ENCODE measurements at regions not wholly inside any gene's neighbourhood (a gene's known extent, or its start where the extent isn't known, plus 50 kb on each side); places are given as distances from the start of the nearest gene placed in this dataset.
"Not testable (repeated sequence)": the region's sequence is repeated elsewhere in the genome, so short reads cannot be mapped to it uniquely, and the experiment has no call there.

DNA sequence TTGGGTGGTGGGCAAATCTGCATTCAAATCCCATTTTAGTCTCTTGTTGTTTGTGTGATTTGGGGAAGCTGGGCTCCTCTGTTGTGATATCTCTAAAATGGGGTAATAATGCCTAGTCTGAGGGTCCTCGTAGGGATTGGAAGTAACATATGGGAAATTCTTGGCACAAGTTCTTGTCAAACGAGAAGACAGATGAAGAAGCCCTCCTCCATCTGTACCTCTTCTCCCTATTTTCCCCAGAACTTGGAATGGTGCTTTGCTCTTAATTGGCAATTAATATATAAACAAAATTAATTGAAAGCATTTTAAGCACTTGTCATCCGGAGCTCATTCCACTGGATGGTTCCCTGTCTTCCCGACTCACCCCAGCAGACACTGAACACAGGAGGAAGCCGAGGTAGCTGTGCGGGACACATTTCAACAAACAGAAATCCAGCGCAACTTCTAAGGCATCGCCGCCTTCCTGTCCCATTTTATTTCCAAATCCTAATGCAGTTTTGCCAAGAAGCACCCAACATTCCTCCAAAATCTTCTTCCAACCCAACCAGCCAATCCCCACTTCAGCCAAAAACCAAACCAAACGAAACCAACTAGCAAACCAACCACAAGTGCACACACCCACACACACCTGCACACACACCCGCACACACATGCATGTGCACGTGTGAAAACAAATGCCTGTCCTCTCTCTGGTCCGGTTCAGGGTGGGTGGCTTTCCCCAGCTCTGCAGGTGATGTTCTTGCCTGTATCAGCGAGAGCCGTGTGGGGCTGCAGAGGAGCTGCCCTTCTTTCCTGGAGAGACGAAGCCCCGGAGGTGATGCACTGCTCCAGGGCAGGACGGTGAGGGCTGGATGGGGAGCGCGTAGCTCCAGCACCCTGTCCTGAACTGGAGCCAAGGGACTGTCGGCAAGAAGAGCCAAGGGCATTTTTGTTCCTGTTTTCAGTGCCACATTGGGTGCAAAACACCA, 100.8 kb upstream of the B3GAT1 start:
- DNase-seq (ENCODE audit: low read depth): no peak

DNA sequence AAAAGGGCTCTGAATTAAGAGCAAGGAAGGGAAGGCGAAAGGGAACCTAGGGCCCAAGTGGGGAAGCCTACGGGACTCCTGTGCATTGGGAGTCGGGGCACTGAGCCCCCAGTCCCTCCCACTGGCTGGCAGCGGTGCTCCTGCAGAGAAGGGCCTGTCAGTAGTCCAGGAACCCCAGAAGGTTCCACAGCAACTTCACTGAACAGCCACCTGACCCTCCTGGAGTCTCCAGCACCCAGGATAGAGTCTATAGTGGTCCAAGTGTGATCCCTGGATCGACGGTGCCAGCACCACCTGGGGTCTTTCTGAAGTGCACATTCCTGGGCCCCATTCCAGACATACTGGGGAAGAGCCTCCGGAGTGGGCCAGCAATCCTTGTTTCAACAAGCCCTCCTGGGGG, 100.0 kb upstream of the B3GAT1 start:
- DNase-seq (ENCODE audit: low read depth): no peak

DNA sequence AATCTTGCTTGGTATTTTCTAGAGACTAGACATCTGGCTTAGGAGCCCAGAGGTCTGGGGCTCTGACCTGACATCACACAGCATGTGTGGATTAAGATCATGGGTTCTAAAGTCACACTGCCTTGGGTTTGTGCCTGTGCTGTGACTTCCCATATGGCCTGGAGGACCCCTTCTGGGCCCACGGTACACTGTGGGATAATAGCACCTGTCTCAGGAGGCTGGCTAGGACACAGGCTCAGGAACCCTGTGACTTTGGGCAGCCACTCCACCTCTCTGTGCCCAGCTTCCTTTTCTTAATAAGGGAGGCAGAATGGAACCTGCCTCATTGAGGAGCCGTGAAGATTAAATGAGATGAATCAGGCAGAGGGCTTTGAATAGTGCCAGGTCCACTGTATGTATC, 99.2 kb upstream of the B3GAT1 start:
- no peak for DNase-seq (ENCODE audit: low read depth)

DNA sequence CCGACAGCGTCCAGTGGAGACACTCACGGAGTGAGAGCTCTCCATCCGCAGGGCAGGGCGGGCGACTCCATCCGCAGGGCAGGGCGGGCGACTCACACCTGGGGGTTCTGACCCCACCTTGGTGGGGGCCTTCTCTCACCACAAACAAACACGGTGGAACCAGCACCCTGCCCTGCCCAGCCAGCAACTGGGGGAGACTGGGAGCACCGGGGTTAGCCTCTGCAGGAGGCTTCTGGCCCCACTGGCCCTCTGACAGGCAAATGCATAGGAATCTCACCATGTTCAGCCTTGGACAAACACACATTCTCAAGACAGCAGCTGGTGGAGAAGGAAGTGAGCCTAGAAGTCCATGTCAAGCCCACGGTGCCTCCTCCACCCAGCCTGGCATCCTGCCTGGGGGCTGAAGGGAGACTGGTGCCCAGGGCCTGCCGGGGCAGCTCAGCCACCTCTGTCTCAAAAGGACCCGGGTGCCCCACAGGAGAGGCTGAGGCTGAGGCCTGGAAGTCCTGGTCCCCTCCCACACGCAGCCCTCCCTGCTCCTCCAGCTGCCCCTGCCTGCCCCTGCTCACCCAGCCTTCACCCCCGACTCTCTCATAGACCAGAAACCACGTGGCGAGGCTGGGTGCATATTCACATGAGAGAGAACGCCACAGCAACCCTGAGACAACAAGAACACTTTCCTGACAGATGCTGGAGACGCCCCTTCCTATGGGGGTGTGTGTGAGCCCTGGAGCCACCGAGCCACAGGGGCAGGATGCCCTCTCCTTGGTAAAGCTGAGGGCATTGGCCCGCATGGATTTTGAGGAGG, 98.4 kb upstream of the B3GAT1 start:
- DNase-seq (ENCODE audit: low read depth): no peak

DNA sequence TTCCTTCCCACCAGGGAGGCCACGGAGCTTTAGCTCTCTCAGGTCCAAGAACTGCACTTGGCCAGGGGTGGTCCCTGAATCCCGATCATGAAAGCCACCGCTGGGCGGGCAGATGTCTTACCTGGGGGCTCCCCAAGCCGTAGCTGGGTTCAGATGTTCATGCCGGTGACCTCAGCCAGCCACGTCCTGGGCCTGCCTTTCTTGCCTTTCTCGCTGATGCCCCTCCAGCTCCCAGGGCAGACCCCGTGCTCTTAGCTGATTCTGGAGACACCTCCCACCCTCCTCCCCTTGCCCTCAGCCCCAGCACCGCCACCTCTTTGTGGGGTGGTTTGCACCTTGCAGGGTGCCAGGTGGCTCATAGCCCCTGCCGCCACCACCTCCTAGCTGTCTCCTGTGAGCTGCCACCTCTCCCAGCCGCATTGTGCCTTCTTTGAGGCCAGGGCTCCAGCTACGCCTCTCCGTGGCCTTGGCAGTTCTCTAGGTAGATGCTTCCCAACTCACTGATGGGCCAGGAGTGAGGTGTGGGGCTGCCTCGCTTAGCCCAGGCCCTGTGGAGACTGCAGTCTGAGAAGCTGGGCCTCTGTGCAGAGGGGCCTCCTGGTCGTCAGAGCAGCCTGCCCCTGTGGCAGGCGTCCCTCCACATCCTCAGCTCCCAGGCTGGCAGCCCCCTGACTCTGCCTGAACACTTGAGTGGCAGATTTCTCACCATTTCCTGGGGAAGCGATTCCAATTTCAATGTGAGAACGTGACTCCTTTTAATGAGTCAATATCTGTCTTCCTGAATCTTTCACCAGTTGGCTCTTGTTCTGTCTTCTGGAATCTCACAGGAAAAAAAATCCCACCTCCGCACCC, 97.6 kb upstream of the B3GAT1 start:
- no peak for DNase-seq (ENCODE audit: low read depth)

DNA sequence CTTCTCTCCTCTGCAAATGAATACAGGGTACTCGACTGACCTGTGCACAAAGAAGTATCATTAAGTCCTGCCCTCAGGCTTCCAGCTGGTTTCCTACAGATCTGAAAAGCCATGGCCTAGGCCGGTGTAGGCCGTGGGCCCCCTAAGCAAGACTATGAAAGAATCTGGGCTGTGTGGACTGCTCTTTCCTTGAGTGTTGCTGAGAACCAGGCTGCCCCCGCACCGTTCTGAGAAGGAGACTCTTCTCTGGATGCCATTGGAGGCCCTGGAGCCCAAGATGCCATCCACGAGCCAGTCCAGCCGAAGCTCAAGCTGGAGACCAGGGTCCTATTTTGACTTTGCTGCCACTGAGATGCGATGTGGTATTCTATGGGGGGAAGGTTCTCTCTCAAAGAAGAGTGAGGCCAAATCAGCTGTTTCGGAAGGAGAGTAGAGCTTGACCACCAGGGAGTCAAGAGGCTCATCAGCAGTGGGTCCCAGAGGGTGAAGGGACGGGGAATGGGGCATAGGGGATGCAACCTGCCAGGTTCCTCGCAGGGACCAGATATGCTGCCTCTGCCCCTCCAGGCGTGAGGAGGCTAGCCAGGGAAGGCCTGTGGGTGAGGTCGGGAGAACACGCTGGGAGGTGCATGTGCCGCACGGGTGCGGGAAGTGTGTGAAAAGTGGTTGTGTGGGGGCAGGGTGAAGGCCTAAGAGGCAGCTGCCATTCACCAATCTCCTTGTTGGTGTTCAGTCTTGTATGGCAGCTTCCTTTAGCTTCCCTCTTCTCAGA, 96.4 kb upstream of the B3GAT1 start:
- DNase-seq (ENCODE audit: low read depth): no peak

DNA sequence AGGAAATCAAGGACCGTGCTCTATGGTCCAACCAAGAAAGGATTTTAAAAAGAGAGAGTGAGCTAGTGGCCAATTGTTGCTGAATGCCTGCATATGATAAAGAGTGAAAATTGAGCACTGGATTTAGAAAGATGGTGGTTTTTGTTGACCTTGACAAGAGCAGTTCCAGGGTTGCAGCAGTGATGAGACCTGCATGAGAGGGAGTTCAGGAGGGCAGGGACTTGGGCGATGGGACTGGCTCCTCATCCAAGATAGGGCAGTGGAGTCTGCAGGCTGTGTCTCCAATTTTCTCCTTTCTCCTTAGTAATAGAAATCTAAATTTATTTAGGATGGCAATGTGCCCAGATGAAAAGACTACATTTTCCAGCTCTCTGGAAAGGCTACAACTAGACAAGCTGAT, 94.0 kb upstream of the B3GAT1 start:
- DNase-seq (ENCODE audit: low read depth): no peak

DNA sequence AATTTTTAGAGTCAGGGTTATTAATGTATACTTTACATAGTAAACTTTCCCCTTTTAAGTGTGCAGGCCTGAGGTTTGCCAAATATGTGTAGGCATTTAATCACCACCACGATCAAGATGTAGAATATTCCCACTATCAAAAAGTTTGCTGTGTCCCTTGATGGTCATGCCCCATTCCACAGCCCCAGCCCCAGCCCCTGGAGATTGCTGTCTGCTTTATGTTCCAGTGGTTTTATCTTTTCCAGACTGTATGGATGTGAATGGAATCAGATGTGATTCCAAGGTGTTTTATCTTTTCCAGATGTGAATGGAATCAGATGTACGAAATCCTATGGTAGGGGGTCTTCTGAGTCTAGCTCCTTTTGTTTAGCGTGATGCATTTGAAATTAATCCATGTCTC, 93.1 kb upstream of the B3GAT1 start:
- DNase-seq (ENCODE audit: low read depth): no peak

DNA sequence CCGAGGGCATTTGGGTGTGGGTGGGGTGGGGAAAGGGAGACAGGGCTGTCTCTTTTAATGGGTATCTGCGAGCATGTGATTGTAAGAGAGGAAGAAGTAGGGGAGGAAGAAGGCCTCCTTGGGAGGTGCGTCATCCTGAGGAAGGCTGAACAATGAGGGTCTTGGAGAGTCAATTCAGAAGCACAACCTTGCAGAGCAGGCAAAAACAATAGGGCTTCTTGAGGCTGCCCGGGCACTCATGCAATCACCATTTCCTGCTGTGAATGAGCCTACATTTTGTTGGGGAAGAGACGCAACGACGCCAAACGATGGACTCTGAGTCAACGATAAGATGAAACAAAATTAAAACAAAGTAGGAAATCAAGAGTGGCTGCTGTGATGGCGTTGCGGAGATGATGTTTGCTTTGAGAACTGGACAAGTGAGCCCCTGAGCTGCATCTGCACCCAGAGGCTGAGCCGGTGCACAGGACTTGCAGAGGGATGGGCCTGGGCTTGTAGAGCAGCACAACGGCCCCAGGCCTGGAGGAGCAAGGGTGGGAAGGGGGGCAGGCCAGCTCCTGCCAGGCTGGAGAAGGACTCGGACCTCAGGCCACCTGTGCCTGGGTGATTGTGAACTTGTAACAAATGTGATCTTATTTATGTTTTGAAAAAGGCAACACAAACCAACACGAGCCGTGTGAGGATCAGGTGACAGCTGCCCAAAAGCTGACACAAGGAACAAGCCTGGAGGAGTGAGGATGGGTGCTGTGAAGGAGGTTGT, 92.3 kb upstream of the B3GAT1 start:
- no peak for DNase-seq (ENCODE audit: low read depth)

DNA sequence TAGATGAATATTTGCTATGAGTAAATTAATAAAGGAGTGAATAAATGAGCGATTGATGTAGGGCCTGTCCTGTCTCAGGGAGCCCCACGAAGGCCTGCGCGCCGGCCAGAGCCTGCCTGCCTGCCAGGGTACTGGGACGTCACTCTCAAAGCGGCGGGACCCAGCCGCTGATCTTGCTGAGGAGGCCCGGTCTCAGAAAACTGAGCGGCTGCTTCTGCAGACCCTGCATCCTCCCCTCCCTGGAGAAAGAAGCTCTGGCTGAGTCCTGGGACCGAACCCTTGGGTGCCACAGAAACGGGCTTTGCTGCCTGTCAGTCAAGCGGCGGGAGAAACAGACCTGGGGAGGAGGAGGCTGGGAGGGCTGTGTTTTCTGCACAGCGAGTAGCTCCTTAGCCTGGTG, 91.6 kb upstream of the B3GAT1 start:
- no peak for DNase-seq (ENCODE audit: low read depth)

DNA sequence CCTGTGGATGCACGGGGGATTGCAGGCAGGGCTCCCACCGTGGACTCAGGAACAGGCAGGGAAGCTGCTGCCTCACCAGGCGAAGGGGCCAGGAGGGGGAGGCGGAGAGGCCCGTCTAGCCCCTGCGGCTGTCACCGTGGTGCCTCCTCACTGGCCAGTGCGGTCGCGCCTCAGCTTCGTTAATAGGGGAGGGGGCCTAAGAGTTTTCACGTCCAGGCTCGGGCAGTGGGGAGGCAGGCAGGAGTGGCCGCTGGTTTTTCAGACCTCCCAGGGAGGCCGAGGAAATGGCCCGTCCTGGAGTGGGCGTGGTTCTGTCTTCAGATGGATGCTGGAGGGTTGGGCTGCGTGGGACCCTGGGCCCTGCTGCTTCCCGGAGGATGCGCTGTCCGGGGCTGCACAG, 91.1 kb upstream of the B3GAT1 start:
- DNase-seq (ENCODE audit: low read depth): no peak

DNA sequence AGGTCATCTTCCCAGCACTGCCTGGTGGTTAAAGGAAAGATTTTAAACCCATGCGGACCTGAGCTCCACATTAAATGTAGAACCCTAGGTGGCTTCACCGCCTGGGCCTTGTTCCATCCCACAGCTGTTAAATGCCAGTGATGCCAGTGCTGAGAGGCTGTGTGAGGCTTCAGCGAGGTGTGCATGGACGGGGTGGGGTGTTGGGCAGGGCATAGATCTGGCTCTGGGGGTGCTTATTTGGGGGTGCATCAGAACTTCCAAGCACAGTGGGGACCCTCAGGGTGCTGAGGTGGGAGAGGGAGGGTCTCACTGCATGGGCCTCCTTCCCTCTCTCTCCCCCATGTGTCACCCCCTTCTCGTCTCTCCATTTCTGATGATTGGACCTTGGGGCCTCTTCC, 90.1 kb upstream of the B3GAT1 start:
- no peak for DNase-seq (ENCODE audit: low read depth)

DNA sequence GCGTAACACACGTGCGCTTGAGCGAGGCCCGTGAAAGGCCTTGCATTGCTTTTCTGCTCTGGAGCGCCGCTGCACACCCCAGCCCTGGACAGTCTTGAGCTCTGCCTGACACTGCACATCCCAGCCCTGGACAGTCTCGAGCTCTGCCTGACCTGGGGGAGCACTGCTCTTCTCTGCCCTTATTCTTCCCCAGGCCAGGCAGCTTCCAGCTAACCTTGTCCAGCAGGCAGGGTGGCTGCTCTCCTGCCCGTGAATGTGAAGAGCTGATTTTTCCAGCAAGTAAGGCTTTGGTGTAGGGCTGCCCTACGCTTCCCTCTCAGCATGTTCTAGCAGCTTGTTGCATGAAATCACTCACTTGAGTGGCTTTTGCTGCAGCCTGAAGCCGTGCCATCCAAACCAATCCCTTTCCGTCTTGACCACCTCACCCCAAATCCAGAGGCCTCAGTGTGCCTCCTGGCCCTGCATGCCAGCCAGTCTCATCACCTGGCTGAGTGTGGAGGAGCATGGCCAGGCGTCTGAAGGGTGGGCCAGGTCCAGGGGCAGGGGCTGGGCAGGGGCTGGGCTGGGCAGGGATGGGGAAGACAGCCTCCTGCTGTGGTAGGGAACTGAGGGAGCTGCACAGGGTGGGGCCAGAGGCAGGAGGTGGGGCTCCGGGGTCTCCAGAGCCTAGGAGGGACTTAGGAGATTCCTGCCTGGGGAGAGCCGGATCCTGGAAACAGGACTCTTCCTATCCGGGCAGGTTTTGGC, 89.5 kb upstream of the B3GAT1 start:
- DNase-seq (ENCODE audit: low read depth): no peak

DNA sequence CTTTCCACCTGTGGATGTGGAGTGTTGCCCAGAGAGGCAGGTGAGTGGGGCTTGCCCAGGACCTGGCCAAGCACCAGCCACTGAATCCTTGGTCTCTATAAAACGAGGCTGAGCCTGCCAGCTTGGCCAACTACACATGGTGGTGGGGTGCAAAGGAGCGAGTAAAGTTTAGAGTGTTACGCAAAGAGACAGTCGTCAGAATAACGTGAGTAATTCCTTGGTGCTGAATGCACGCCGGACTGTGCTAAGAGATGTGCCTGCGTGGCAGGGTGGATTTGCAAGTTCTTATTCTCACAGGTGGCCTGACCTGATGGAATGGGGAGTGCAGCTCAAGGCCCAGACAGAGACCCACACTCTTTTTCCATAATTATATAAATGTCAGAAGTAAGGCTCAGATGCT, 88.6 kb upstream of the B3GAT1 start:
- DNase-seq (ENCODE audit: low read depth): no peak

DNA sequence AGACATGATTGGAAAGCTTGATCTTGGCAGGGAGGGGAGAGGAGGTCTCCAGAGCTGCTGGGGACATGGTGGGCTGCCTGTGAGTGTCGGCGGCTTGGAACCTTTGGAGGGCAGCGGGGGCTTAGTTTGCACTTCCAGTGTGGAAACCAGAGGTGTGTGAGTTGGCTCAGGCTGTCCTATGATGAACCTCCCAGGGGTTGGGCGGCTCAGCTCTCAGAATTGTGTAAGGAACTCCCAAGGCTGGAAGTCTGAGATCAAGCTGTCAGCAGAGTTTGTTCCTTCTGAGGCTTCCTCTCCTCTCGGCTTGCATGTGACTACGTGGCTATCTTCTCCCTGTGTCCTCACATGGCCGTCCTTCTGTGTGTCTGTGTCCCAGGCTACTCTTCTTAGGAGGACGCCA, 87.9 kb upstream of the B3GAT1 start:
- no peak for DNase-seq (ENCODE audit: low read depth)

DNA sequence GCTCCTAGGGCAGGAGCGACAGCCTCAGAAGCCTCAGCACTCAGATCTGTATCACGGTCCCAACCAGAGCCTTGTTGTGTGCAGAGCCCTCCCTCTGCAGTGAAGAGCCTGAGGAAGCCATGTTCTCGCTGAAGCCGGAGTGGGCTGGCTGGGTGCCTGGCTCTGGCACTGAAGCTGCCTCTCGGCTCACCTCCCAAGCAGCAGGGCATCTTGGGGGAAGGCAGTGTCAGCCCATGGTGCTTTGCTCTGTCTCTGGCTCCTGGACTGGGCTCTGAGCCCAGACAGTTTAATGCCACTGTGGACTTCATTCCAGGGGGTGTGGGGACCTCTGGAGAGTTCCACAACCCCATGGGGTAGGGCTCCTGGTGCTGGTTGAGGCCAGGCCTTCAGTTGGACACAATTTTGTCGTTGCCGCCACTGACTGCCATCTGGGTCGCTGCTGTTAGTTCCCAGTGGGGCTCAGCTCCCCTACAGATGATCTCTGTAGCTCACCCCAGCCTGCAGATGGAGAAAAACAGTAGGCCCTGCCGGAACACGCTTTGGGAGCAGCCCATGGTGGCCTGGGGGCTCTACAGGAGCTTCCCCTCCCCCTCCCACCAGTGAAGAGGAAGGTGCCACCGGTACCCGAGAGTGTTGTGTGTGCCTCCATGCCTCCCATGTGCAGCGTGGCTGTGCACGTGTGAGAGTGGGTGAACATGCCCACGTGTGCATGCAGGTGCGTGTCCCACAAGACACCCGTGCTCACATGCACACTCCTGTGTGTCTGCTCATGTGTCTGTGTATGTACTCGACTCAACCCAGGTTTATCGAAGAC, 86.5 kb upstream of the B3GAT1 start:
- DNase-seq (ENCODE audit: low read depth): no peak

DNA sequence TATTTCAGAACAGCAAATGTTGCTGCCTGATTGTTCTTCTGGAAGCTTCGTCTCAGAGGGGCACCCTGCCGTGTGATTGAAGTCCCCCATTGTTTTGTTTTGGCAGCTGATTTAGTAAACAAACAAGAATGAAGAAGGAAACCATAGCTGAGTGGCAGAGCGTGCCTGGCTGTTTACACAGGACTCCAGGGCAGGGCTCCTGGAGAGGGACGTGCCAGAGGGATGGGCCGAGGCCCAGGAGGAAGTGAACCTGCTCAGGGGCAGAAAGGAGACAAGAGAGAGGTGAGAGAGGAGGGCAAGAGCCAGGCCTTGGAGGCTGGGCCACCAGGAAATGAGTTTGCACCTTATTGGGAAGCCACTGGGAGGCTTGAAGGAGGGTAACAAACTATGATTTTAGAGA, 85.5 kb upstream of the B3GAT1 start:
- DNase-seq (ENCODE audit: low read depth): no peak

DNA sequence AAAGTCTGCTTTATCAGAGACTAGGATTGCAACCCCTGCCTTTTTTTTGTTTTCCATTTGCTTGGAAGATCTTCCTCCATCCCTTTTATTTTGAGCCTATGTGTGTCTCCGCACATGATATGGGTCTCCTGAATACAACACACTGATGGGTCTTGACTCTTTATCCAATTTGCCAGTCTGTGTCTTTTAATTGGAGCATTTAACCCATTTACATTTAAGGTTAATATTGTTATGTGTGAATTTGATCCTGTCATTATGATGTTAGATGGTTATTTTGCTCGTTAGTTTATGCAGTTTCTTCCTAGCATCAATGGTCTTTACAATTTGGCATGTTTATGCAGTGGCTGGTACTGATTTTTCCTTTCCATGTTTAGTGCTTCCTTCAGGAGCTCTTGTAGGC, 84.0 kb upstream of the B3GAT1 start:
- DNase-seq (ENCODE audit: low read depth): not testable (repeated sequence)

DNA sequence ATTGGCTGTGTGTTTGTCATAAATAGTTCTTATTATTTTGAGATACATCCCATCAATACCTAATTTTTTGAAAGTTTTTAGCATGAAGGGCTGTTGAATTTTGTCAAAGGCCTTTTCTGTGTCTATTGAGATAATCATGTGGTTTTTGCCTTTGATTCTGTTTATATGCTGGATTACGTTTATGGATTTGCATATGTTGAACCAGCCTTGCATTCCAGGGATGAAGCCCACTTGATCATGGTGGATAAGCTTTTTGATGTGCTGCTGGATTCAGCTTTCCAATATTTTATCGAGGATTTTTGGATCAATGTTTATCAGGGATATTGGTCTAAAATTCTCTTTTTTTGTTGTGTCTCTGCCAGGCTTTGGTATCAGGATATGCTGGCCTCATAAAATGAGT, 82.4 kb upstream of the B3GAT1 start:
- not testable (repeated sequence) for DNase-seq (ENCODE audit: low read depth)

Measured in ELR (cell line).